ENCODE measurements at regions not wholly inside any gene's neighbourhood (a gene's known extent, or its start where the extent isn't known, plus 50 kb on each side); places are given as distances from the start of the nearest gene placed in this dataset.

GRCh38 chr18:29012883-29013465, 836.0 kb upstream of the CDH2 start:
- Mint-ChIP-seq H3K9me3 (peaks cover 1 to 3% of the 10 kb centered on the region in 2 experiments; a peak in 4 of 5 replicates), H3K36me3 (ENCODE audit: insufficient read depth in 1 of 3, low read depth in 3 of 3) (peaks cover 0 to 2% (median 2%) of the 10 kb centered on the region in 3 experiments; a peak in 4 of 7 replicates), H3K27ac (no peak overlapping the region; a peak in 1 of 7 replicates), H3K27me3 (ENCODE audit: low read depth) (no peaks in the 10 kb centered on the region; the same call in 1 of the 2 replicates), H3K4me1 (peaks cover 22 to 28% of the 10 kb centered on the region in 2 experiments), H3K4me3 (no peak overlapping the region)
- DNase-seq: no peak
- H3K79me2 ChIP-seq (ENCODE audit: insufficient read depth, low read length): no peaks in the 10 kb centered on the region
- H3K56ac ChIP-seq (ENCODE audit: insufficient read length, low read depth, low read length): no peak overlapping the region
- H2BK12ac ChIP-seq (ENCODE audit: insufficient read length, low read depth, low read length): no peak overlapping the region
- no peaks in the 10 kb centered on the region for H4K20me1 ChIP-seq (ENCODE audit: control insufficient read depth, insufficient read depth, insufficient read length)
- H3K27me3 ChIP-seq (ENCODE audit: insufficient read depth, low read length): no peaks in the 10 kb centered on the region
- H2BK15ac ChIP-seq (ENCODE audit: low read depth, low read length): no peak overlapping the region
- TF ChIP-seq, protein P1, sequence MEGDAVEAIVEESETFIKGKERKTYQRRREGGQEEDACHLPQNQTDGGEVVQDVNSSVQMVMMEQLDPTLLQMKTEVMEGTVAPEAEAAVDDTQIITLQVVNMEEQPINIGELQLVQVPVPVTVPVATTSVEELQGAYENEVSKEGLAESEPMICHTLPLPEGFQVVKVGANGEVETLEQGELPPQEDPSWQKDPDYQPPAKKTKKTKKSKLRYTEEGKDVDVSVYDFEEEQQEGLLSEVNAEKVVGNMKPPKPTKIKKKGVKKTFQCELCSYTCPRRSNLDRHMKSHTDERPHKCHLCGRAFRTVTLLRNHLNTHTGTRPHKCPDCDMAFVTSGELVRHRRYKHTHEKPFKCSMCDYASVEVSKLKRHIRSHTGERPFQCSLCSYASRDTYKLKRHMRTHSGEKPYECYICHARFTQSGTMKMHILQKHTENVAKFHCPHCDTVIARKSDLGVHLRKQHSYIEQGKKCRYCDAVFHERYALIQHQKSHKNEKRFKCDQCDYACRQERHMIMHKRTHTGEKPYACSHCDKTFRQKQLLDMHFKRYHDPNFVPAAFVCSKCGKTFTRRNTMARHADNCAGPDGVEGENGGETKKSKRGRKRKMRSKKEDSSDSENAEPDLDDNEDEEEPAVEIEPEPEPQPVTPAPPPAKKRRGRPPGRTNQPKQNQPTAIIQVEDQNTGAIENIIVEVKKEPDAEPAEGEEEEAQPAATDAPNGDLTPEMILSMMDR (conservative IDR thresholded peaks at IDR 0.05): no peak
- no peak overlapping the region for H4K5ac ChIP-seq (ENCODE audit: insufficient read length, low read depth, low read length)
- no peak overlapping the region for H2AK5ac ChIP-seq (ENCODE audit: insufficient read length, low read length)
- no peaks in the 10 kb centered on the region for H3K9me3 ChIP-seq (ENCODE audit: control insufficient read depth, low read depth, low read length)
- no peak overlapping the region for H2BK20ac ChIP-seq (ENCODE audit: low read depth, low read length, poor library complexity, severe bottlenecking)
- no peak overlapping the region for H3K27ac ChIP-seq (ENCODE audit: insufficient read length, low read depth, low read length)
- no peak overlapping the region for H4K91ac ChIP-seq (ENCODE audit: insufficient read length, low read depth, low read length)
- no peak overlapping the region for H2BK5ac ChIP-seq (ENCODE audit: insufficient read length, low read length)
- H3K79me1 ChIP-seq (ENCODE audit: insufficient read depth, low read depth, low read length, poor library complexity, severe bottlenecking): no peaks in the 10 kb centered on the region
- no peaks in the 10 kb centered on the region for H3K4me1 ChIP-seq (ENCODE audit: insufficient read depth, low read length)
- H3K23me2 ChIP-seq (ENCODE audit: insufficient read length, low read depth, low read length, poor library complexity, severe bottlenecking): no peaks in the 10 kb centered on the region
- no peak overlapping the region for H2BK120ac ChIP-seq (ENCODE audit: low read depth, low read length, poor library complexity, severe bottlenecking)
- no peak overlapping the region for H3T11ph ChIP-seq (ENCODE audit: low read length)
- no peak overlapping the region for H4K8ac ChIP-seq (replicated peaks; ENCODE audit: insufficient read length, low read depth, low read length)
- H3K23ac ChIP-seq (ENCODE audit: insufficient read length, low read depth, low read length): no peak overlapping the region
- H3K14ac ChIP-seq (ENCODE audit: insufficient read depth, low read length): no peak overlapping the region
- H3K4me2 ChIP-seq (ENCODE audit: insufficient read depth, insufficient read length, low read length): no peak overlapping the region
- WGBS (ENCODE audit: extremely low coverage, insufficient read length, low lambda C conversion rate): no CpG with 5 or more reads among the region's 4 CpGs
- no peak overlapping the region for H3K18ac ChIP-seq (ENCODE audit: insufficient read length, low read depth, low read length)
- no peak overlapping the region for H2AFZ ChIP-seq (ENCODE audit: low read length)
- H3K4ac ChIP-seq (ENCODE audit: low read depth, low read length): no peak overlapping the region
- H3K9ac ChIP-seq (ENCODE audit: extremely low read depth, insufficient read length, low read length): no peak overlapping the region
